Adrenal gland (tissue), 5 donors: ENCODE measurements at regions not wholly inside any gene's neighbourhood (a gene's known extent, or its start where the extent isn't known, plus 50 kb on each side); places are given as distances from the start of the nearest gene placed in this dataset.

Experiments
- CTCF ChIP-seq, 6 experiments: fragments of 450-650 bp in 4 of 6; fragments of 200-600 bp in 2 of 6; sonication (generic) in 1 of 6; IDR thresholded peaks; 1 replicate in 5 of 6; 2 replicates in 1 of 6; pipeline versions ENCODE4 v1.5.1 to v1.8.0; 2016 to 2021; ENCODE audit warnings: antibody characterized with exemption in 6 of 6, mild to moderate bottlenecking in 2 of 6, moderate library complexity in 1 of 6
- POLR2A ChIP-seq, 2 donors: fragments of 450-650 bp; IDR thresholded peaks; one replicate each; pipeline ENCODE4 v1.6.1; 2017; ENCODE audit warnings: antibody characterized with exemption in 2 of 2, mild to moderate bottlenecking in 2 of 2, moderate library complexity in 1 of 2
- donor health status: DM: no; HTN: no; CAD: no.

GRCh38 chr13:24093047-24093446 is 67.5 kb upstream of the SPATA13 start:
- no peak for TF ChIP-seq POLR2A (IDR thresholded peaks at IDR 0.05)
- TF ChIP-seq CTCF (IDR thresholded peaks at IDR 0.05): no peak
